ENCODE measurements at regions not wholly inside any gene's neighbourhood (a gene's known extent, or its start where the extent isn't known, plus 50 kb on each side); places are given as distances from the start of the nearest gene placed in this dataset. TPM values are rescaled to one million over a fixed set of nuclear protein-coding genes. Genes with fewer than 3 reads are reported as not detected.
"Not testable (repeated sequence)": the region's sequence is repeated elsewhere in the genome, so short reads cannot be mapped to it uniquely, and the experiment has no call there.

- DNase-seq (ENCODE audit: low spot score in 2 of 2) (no peak), FAIRE-seq (no peak)
Measured at GRCh38 chr20:54726687-54727300, 251.4 kb downstream of the DOK5 start.

- not testable (repeated sequence) for DNase-seq (ENCODE audit: low spot score in 2 of 2); FAIRE-seq
Measured at GRCh38 chr20:54725266-54725665, 249.9 kb downstream of the DOK5 start.

- FAIRE-seq (no peak), DNase-seq (ENCODE audit: low spot score in 2 of 2) (no peak)
Measured at GRCh38 chr20:54723723-54724122, 248.3 kb downstream of the DOK5 start.

- FAIRE-seq: no peak
- no peak for DNase-seq (ENCODE audit: low spot score in 2 of 2)
Measured at GRCh38 chr20:54717983-54718382, 242.6 kb downstream of the DOK5 start.

- FAIRE-seq (no peak), DNase-seq (ENCODE audit: low spot score in 2 of 2) (no peak)
Measured at GRCh38 chr20:54716790-54717189, 241.4 kb downstream of the DOK5 start.

GRCh38 chr20:54716174-54716747 lies 240.9 kb downstream of the DOK5 start:
- FAIRE-seq (no peak), DNase-seq (ENCODE audit: low spot score in 2 of 2) (no peak)

- no peak for FAIRE-seq
Measured at GRCh38 chr20:54714817-54715216, 239.4 kb downstream of the DOK5 start.

GRCh38 chr20:54713727-54714126 lies 238.3 kb downstream of the DOK5 start:
- no peak for FAIRE-seq
- no peak for DNase-seq (ENCODE audit: low spot score in 2 of 2)

More at GRCh38 chr20:54714817-54715216, 239.4 kb downstream of the DOK5 start:
- no peak for DNase-seq (ENCODE audit: low spot score in 2 of 2)

- FAIRE-seq: no peak
- no peak for DNase-seq (ENCODE audit: low spot score in 2 of 2)
Measured at GRCh38 chr20:54711071-54711470, 235.7 kb downstream of the DOK5 start.

- DNase-seq (ENCODE audit: low spot score in 2 of 2): no peak
- no peak for FAIRE-seq
Measured at GRCh38 chr20:54710341-54710740, 234.9 kb downstream of the DOK5 start.

- no peak for DNase-seq (ENCODE audit: low spot score in 2 of 2)
- FAIRE-seq: no peak
Measured at GRCh38 chr20:54708229-54708628, 232.8 kb downstream of the DOK5 start.

GRCh38 chr20:54707801-54708200 lies 232.4 kb downstream of the DOK5 start:
- DNase-seq (ENCODE audit: low spot score in 2 of 2) (no peak), FAIRE-seq (no peak)

- FAIRE-seq (no peak), DNase-seq (ENCODE audit: low spot score in 2 of 2) (no peak)
Measured at GRCh38 chr20:54706581-54706980, 231.2 kb downstream of the DOK5 start.

- DNase-seq (ENCODE audit: low spot score in 2 of 2) (no peak), FAIRE-seq (no peak)
Measured at GRCh38 chr20:54704032-54704635, 228.7 kb downstream of the DOK5 start.

Small RNA genes lying in the stretch of these regions (small RNA-seq; reads per million reads assigned to genes)
- gene RNU4ATAC7P: not detected

Data from frontal cortex (tissue), 4 donors.